Fibroblast of the aortic adventitia (primary cell): ENCODE measurements at regions not wholly inside any gene's neighbourhood (a gene's known extent, or its start where the extent isn't known, plus 50 kb on each side); places are given as distances from the start of the nearest gene placed in this dataset.
"Not testable (repeated sequence)": the region's sequence is repeated elsewhere in the genome, so short reads cannot be mapped to it uniquely, and the experiment has no call there.

Experiments used
- DNase-seq: peaks from one replicate; pipeline ENCODE4 v3.0.0-alpha.2; 2010; ENCODE audit warnings: low read depth
- H3K4me3 ChIP-seq: 2 replicates; pipeline ENCODE4 v1.5.1; 2011; ENCODE audit warnings: low read depth, mild to moderate bottlenecking, control low read depth, low read length, moderate library complexity
- TF ChIP-seq, protein P1 (sequence below): IDR thresholded peaks from 2 replicates; pipeline ENCODE4 v1.5.1; 2011; ENCODE audit warnings: mild to moderate bottlenecking, low read length, control low read depth, inconsistent platforms; ENCODE audit not compliant: insufficient read depth

DNA sequence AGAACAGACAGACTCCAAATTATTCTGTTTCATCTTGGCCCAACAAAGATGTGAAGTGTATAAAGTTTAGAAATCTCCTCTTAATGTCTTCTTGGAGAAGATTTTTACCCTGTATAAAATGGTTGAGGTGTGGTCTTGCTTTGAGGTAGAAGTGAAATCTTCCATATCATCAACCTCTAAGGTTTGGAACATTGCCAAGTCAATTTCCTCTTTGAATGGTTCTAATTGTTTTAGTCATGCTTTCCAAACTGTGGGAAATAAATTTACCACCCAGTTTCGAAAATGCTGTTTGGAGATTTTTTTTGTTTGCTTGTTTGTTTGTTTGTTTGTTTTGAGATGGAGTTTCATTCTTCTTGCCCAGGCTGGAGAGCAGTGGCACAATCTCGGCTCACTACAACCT, 174.1 kb upstream of the ADAMTS3 start:
- DNase-seq: no peak
- no peak overlapping the region for H3K4me3 ChIP-seq
- TF ChIP-seq, protein P1, sequence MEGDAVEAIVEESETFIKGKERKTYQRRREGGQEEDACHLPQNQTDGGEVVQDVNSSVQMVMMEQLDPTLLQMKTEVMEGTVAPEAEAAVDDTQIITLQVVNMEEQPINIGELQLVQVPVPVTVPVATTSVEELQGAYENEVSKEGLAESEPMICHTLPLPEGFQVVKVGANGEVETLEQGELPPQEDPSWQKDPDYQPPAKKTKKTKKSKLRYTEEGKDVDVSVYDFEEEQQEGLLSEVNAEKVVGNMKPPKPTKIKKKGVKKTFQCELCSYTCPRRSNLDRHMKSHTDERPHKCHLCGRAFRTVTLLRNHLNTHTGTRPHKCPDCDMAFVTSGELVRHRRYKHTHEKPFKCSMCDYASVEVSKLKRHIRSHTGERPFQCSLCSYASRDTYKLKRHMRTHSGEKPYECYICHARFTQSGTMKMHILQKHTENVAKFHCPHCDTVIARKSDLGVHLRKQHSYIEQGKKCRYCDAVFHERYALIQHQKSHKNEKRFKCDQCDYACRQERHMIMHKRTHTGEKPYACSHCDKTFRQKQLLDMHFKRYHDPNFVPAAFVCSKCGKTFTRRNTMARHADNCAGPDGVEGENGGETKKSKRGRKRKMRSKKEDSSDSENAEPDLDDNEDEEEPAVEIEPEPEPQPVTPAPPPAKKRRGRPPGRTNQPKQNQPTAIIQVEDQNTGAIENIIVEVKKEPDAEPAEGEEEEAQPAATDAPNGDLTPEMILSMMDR: no peak

GRCh38 chr4:72715299-72715698, 146.3 kb upstream of the ADAMTS3 start:
- TF ChIP-seq, protein P1: no peak
- no peak overlapping the region for H3K4me3 ChIP-seq
- DNase-seq: no peak

GRCh38 chr4:72714482-72715279, 145.7 kb upstream of the ADAMTS3 start:
- TF ChIP-seq, protein P1: no peak
- no peak for DNase-seq
- no peak overlapping the region for H3K4me3 ChIP-seq

- DNase-seq: no peak
- TF ChIP-seq, protein P1: no peak
- H3K4me3 ChIP-seq: no peak overlapping the region
Measured at GRCh38 chr4:72712997-72713396, 144.0 kb upstream of the ADAMTS3 start.

GRCh38 chr4:72709475-72709874, 140.5 kb upstream of the ADAMTS3 start:
- H3K4me3 ChIP-seq: no peak overlapping the region
- TF ChIP-seq, protein P1: no peak
- no peak for DNase-seq

GRCh38 chr4:72706684-72707083, 137.7 kb upstream of the ADAMTS3 start:
- no peak overlapping the region for H3K4me3 ChIP-seq
- DNase-seq: no peak
- TF ChIP-seq, protein P1: no peak

DNA sequence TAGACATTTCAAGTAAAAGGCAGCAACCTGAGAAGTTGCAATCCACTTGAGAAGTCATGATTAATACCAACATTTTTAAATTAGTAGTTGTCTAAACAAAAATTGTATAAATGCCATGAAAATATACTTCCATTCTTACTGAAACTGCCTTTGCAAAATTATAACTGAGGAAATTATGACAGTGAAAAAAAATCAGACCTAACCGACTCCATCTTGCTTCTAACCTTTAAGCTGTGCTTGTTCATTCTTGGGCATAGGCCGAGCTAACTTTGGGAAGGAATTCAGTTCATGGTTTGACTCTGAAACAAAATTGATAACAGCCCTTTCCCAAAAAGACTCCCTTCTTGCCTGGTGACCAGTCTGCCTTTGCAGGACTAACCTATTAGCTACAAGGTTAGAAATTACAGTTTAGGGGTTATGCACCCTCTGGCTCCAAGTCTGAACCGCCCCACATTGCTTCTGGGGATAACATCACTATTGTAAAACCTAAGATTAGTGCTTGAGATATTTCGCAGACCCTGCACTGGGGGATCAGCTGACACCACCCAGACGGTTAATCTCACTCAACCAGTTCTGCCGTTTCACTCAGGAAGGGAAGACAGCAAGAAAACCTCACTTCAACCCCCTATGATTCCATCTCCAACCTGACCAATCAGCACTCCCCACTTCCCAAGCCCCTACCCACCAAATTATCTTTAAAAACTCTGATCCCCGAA, 136.1 kb upstream of the ADAMTS3 start:
- not testable (repeated sequence) for H3K4me3 ChIP-seq

More for the DNA sequence above, 136.1 kb upstream of the ADAMTS3 start:
- not testable (repeated sequence) for DNase-seq
